Hepatocyte (in vitro differentiated cells): ENCODE measurements at regions not wholly inside any gene's neighbourhood (a gene's known extent, or its start where the extent isn't known, plus 50 kb on each side); places are given as distances from the start of the nearest gene placed in this dataset.

Source experiments
- DNase-seq: peaks from one replicate; pipeline ENCODE4 v3.0.0-alpha.2; 2016; ENCODE audit warnings: low spot score
- H2AFZ ChIP-seq: fragments of 200-600 bp; sonication (generic); 2 replicates; pipeline ENCODE4 v1.6.0; 2016; ENCODE audit warnings: antibody characterized with exemption, mild to moderate bottlenecking
- H3K27ac ChIP-seq: fragments of 200-600 bp; sonication (generic); 2 replicates; pipeline ENCODE4 v1.5.1; 2016; ENCODE audit warnings: mild to moderate bottlenecking
- H3K27me3 ChIP-seq: fragments of 200-600 bp; sonication (generic); 2 replicates; pipeline ENCODE4 v1.6.1; 2016
- H3K36me3 ChIP-seq: fragments of 200-600 bp; sonication (generic); replicated peaks from 2 replicates; pipeline ENCODE4 v1.5.1; 2016; ENCODE audit warnings: low read depth; ENCODE audit not compliant: insufficient read depth
- H3K4me1 ChIP-seq: fragments of 200-600 bp; sonication (generic); 2 replicates; pipeline ENCODE4 v1.5.1; 2016; ENCODE audit warnings: mild to moderate bottlenecking, moderate library complexity; ENCODE audit not compliant: insufficient read depth
- H3K4me2 ChIP-seq: fragments of 200-600 bp; sonication (generic); 2 replicates; pipeline ENCODE4 v1.6.0; 2016
- H3K4me3 ChIP-seq: fragments of 200-600 bp; sonication (generic); 2 replicates; pipeline ENCODE4 v1.5.1; 2016; ENCODE audit warnings: mild to moderate bottlenecking
- H3K79me2 ChIP-seq: fragments of 200-600 bp; sonication (generic); 2 replicates; pipeline ENCODE4 v1.6.0; 2017; ENCODE audit warnings: mild to moderate bottlenecking
- H3K9me2 ChIP-seq: fragments of 200-600 bp; sonication (generic); replicated peaks from 2 replicates; pipeline ENCODE4 v1.6.0; 2017; ENCODE audit warnings: mild to moderate bottlenecking; ENCODE audit not compliant: insufficient read depth
- H3K9me3 ChIP-seq: fragments of 200-600 bp; sonication (generic); 2 replicates; pipeline ENCODE4 v1.5.1; 2016; ENCODE audit warnings: low read depth, mild to moderate bottlenecking
- H4K20me1 ChIP-seq: fragments of 200-600 bp; sonication (generic); 2 replicates; pipeline ENCODE4 v1.6.0; 2016; ENCODE audit warnings: mild to moderate bottlenecking; ENCODE audit not compliant: insufficient read depth, poor library complexity, severe bottlenecking
- EZH2 ChIP-seq: fragments of 200-600 bp; sonication (generic); IDR thresholded peaks from 2 replicates; pipeline ENCODE4 v1.6.1; 2016; ENCODE audit warnings: antibody characterized with exemption, mild to moderate bottlenecking, borderline replicate concordance
- EZH2phosphoT487 ChIP-seq: fragments of 200-600 bp; sonication (generic); IDR thresholded peaks from one replicate; pipeline ENCODE4 v1.6.1; 2018; ENCODE audit warnings: antibody characterized with exemption, mild to moderate bottlenecking, low read depth, moderate library complexity; ENCODE audit not compliant: unreplicated experiment, severe bottlenecking
- WGBS: methylation state at CpG from one replicate; pipeline ENCODE4 v1.1.6; 2016; ENCODE audit warnings: low lambda C conversion rate; ENCODE audit errors: missing lambda C conversion rate; 5-methylcytosine and 5-hydroxymethylcytosine counted together
- TF ChIP-seq, protein P1 (sequence below): fragments of 200-600 bp; sonication (generic); IDR thresholded peaks from 2 replicates; pipeline ENCODE4 v1.5.1; 2016; ENCODE audit warnings: antibody characterized with exemption, mild to moderate bottlenecking; ENCODE audit not compliant: poor library complexity

- TF ChIP-seq, protein P1, sequence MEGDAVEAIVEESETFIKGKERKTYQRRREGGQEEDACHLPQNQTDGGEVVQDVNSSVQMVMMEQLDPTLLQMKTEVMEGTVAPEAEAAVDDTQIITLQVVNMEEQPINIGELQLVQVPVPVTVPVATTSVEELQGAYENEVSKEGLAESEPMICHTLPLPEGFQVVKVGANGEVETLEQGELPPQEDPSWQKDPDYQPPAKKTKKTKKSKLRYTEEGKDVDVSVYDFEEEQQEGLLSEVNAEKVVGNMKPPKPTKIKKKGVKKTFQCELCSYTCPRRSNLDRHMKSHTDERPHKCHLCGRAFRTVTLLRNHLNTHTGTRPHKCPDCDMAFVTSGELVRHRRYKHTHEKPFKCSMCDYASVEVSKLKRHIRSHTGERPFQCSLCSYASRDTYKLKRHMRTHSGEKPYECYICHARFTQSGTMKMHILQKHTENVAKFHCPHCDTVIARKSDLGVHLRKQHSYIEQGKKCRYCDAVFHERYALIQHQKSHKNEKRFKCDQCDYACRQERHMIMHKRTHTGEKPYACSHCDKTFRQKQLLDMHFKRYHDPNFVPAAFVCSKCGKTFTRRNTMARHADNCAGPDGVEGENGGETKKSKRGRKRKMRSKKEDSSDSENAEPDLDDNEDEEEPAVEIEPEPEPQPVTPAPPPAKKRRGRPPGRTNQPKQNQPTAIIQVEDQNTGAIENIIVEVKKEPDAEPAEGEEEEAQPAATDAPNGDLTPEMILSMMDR: no peak
- TF ChIP-seq EZH2phosphoT487: no peak
- TF ChIP-seq EZH2: no peak
- no peak overlapping the region for H3K27ac ChIP-seq
- WGBS: 85% methylated on average over 6 of the region's 6 CpGs
- no peak overlapping the region for H3K4me2 ChIP-seq
- H3K9me2 ChIP-seq: no peaks in the 10 kb centered on the region
- H3K9me3 ChIP-seq: no peaks in the 10 kb centered on the region
- H3K4me1 ChIP-seq: no peaks in the 10 kb centered on the region
- DNase-seq: no peak
- H4K20me1 ChIP-seq: no peaks in the 10 kb centered on the region
- no peaks in the 10 kb centered on the region for H3K79me2 ChIP-seq
- no peak overlapping the region for H3K4me3 ChIP-seq
- no peak overlapping the region for H2AFZ ChIP-seq
- H3K36me3 ChIP-seq: no peaks in the 10 kb centered on the region
- no peaks in the 10 kb centered on the region for H3K27me3 ChIP-seq
Observed at GRCh38 chr17:13287226-13287625, 269.4 kb upstream of the ELAC2 start.

- Histone ChIP-seq H3K4me2 (no peak overlapping the region), H3K79me2 (no peaks in the 10 kb centered on the region), H3K4me1 (no peaks in the 10 kb centered on the region), H3K27ac (no peak overlapping the region), H3K36me3 (no peaks in the 10 kb centered on the region), H4K20me1 (no peaks in the 10 kb centered on the region), H3K4me3 (no peak overlapping the region), H3K9me2 (no peaks in the 10 kb centered on the region), H3K9me3 (no peaks in the 10 kb centered on the region), H3K27me3 (no peaks in the 10 kb centered on the region), H2AFZ (no peak overlapping the region)
- DNase-seq: no peak
- WGBS: 59% methylated on average over 1 of the region's 1 CpG
- no peak for TF ChIP-seq EZH2
- no peak for TF ChIP-seq EZH2phosphoT487
- TF ChIP-seq, protein P1: no peak
Observed at GRCh38 chr17:13283606-13284005, 265.8 kb upstream of the ELAC2 start.

DNA sequence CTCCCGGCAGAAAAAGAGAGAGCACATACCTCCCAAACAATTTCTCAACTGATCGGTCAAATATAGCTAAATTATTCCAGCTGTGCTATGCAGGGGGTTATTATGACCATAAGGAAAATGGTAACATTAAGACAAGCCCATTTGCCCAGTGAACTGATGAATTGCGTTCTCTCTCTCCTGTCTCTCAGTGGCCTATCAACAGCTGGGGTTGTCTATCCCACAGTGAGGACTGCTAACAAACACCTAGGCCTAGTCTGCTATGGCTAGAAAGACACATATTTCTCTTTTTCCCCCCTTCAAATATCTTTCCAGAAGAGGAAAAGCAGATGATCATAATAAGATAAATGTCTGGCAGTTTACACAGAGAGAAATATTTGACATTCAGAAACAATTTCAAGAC, 263.8 kb upstream of the ELAC2 start:
- H3K36me3 ChIP-seq: no peaks in the 10 kb centered on the region
- H3K4me2 ChIP-seq: no peak overlapping the region
- no peaks in the 10 kb centered on the region for H3K9me2 ChIP-seq
- H3K9me3 ChIP-seq: no peaks in the 10 kb centered on the region
- no peak overlapping the region for H2AFZ ChIP-seq
- no peaks in the 10 kb centered on the region for H3K27me3 ChIP-seq
- no peaks in the 10 kb centered on the region for H3K79me2 ChIP-seq
- no peak overlapping the region for H3K27ac ChIP-seq
- no peaks in the 10 kb centered on the region for H4K20me1 ChIP-seq
- DNase-seq: no peak
- H3K4me3 ChIP-seq: no peak overlapping the region
- no peaks in the 10 kb centered on the region for H3K4me1 ChIP-seq
- TF ChIP-seq EZH2: no peak
- TF ChIP-seq, protein P1: no peak
- no peak for TF ChIP-seq EZH2phosphoT487
- 94% methylated on average over 3 of the region's 3 CpGs for WGBS

DNA sequence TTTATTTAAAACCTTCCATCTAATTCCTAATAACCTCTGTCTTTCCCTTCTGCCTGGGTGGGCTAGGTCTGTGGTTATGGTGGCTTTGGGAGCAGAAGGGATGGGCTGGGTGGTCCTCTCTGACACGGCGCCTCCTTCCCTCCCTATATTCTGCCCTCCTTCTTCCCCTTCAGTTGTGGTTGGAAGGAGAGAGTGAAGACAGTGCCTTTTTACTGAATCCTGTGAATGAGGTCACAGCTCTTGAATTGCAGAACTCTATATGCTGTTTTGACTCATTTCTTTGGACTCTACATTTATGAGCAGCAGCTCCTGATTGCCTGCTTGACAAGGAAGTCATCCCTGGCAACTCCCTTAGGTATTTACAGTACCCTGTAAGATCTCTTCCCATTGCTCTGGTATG, 256.0 kb upstream of the ELAC2 start:
- Histone ChIP-seq H3K27ac (peak overlapping the region; percentile 63), H3K36me3 (no peaks in the 10 kb centered on the region), H2AFZ (no peak overlapping the region), H3K4me2 (no peak overlapping the region), H4K20me1 (no peaks in the 10 kb centered on the region), H3K4me1 (peaks cover 7% of the 10 kb centered on the region), H3K79me2 (no peaks in the 10 kb centered on the region), H3K9me2 (no peaks in the 10 kb centered on the region), H3K27me3 (no peaks in the 10 kb centered on the region), H3K4me3 (no peak overlapping the region), H3K9me3 (no peaks in the 10 kb centered on the region)
- TF ChIP-seq EZH2phosphoT487 (no peak), EZH2 (no peak)
- TF ChIP-seq, protein P1: no peak
- WGBS: 28% methylated on average over 2 of the region's 2 CpGs
- peak; percentile 46 for DNase-seq
